IMR-90 (cell line): ENCODE measurements at regions not wholly inside any gene's neighbourhood (a gene's known extent, or its start where the extent isn't known, plus 50 kb on each side); places are given as distances from the start of the nearest gene placed in this dataset.

ENCODE experiments used
- ATAC-seq: fragments of 200-7000 bp; cut with Tn5 transposase; 2 replicates; pipeline ENCODE4 v1.9.1; 2020; ENCODE audit warnings: low read depth, mild to moderate bottlenecking, moderate library complexity
- BruUV-seq: library from RNA; stranded (reverse); fragments of 400-500 nt; replicated peaks from 2 replicates; lab custom pipeline; 2021; lab: Mats Ljungman, UMichigan
- CTCF ChIA-PET: fragments of 300-600 bp; formaldehyde crosslinking; extraction: SDS; loops from one replicate; lab custom pipeline; 2021; ENCODE audit warnings: antibody characterized with exemption; lab: Yijun Ruan, JAX
- POLR2A ChIA-PET: fragments of 300-600 bp; sonication (Branson Sonifier 250); formaldehyde crosslinking; loops from one replicate; lab custom pipeline; 2022; ENCODE audit warnings: antibody characterized with exemption; ENCODE audit not compliant: unreplicated experiment; lab: Charles Lee
- DNase-seq: peaks from one replicate; pipeline ENCODE4 v3.0.0; 2013
- H2AFZ ChIP-seq: replicated peaks from 2 replicates; pipeline ENCODE3; 2013; ENCODE audit warnings: low read length, mild to moderate bottlenecking; ENCODE audit not compliant: poor library complexity
- H2AK5ac ChIP-seq: 2 replicates; pipeline ENCODE4 v1.6.1; 2013; ENCODE audit warnings: low read depth, low read length, inconsistent platforms
- H2AK9ac ChIP-seq: replicated peaks from 2 replicates; pipeline ENCODE3; 2013; ENCODE audit warnings: mild to moderate bottlenecking, low read depth, low read length, moderate library complexity; ENCODE audit not compliant: poor library complexity
- H2BK120ac ChIP-seq: 2 replicates; pipeline ENCODE4 v1.6.1; 2013; ENCODE audit warnings: low read depth, low read length, inconsistent platforms
- H2BK15ac ChIP-seq: 3 replicates; pipeline ENCODE4 v1.6.1; 2013; ENCODE audit warnings: low read depth, low read length, inconsistent platforms
- H2BK20ac ChIP-seq: 2 replicates; pipeline ENCODE4 v1.6.1; 2013; ENCODE audit warnings: low read depth, mild to moderate bottlenecking, inconsistent platforms, low read length, moderate library complexity
- H2BK5ac ChIP-seq: 2 replicates; pipeline ENCODE4 v1.6.1; 2013; ENCODE audit warnings: mild to moderate bottlenecking, low read depth, low read length, inconsistent platforms; ENCODE audit not compliant: poor library complexity, severe bottlenecking
- H3K14ac ChIP-seq: replicated peaks from 2 replicates; pipeline ENCODE4 v1.6.1; 2013; ENCODE audit warnings: low read depth, low read length, inconsistent platforms
- H3K18ac ChIP-seq: 2 replicates; pipeline ENCODE4 v1.6.1; 2013; ENCODE audit warnings: low read depth, low read length, control low read depth
- H3K23ac ChIP-seq: 2 replicates; pipeline ENCODE4 v1.6.1; 2013; ENCODE audit warnings: low read depth, low read length, inconsistent platforms
- H3K27ac ChIP-seq: 2 replicates; pipeline ENCODE4 v1.5.1; 2013; ENCODE audit warnings: mild to moderate bottlenecking, control low read depth, low read length; ENCODE audit not compliant: insufficient read depth
- H3K27me3 ChIP-seq: 2 replicates; pipeline ENCODE4 v1.6.1; 2013; ENCODE audit warnings: low read length; ENCODE audit not compliant: control insufficient read depth, insufficient read depth
- H3K36me3 ChIP-seq: 2 replicates; pipeline ENCODE4 v1.6.1; 2013; ENCODE audit warnings: low read length, mixed read lengths; ENCODE audit not compliant: control insufficient read depth, insufficient read depth
- H3K4ac ChIP-seq: 2 replicates; pipeline ENCODE4 v1.6.1; 2013; ENCODE audit warnings: low read depth, low read length, inconsistent platforms
- H3K4me1 ChIP-seq: 2 replicates; pipeline ENCODE4 v1.6.1; 2013; ENCODE audit warnings: low read length, mixed read lengths; ENCODE audit not compliant: control insufficient read depth, insufficient read depth
- H3K4me2 ChIP-seq: 2 replicates; pipeline ENCODE4 v1.6.1; 2013; ENCODE audit warnings: low read depth, mild to moderate bottlenecking, control low read depth, low read length, moderate library complexity
- H3K4me3 ChIP-seq: 2 replicates; pipeline ENCODE4 v1.5.1; 2013; ENCODE audit warnings: low read depth, mild to moderate bottlenecking, control low read depth, low read length, moderate library complexity; ENCODE audit not compliant: insufficient read depth
- H3K56ac ChIP-seq: 2 replicates; pipeline ENCODE4 v1.6.1; 2013; ENCODE audit warnings: low read length, inconsistent platforms; ENCODE audit not compliant: insufficient read depth; ENCODE audit errors: extremely low read depth
- H3K79me1 ChIP-seq, 2 experiments: 2 replicates each; pipeline ENCODE4 v1.6.1; 2013; ENCODE audit warnings: low read length in 2 of 2, inconsistent platforms in 1 of 2, low read depth in 1 of 2
- H3K9ac ChIP-seq: 2 replicates; pipeline ENCODE4 v1.6.1; 2013; ENCODE audit warnings: low read depth, low read length, control low read depth
- H3K9me1 ChIP-seq: 2 replicates; pipeline ENCODE4 v1.6.1; 2013; ENCODE audit warnings: low read length, inconsistent platforms; ENCODE audit not compliant: insufficient read depth
- H3K9me3 ChIP-seq: 2 replicates; pipeline ENCODE4 v1.6.1; 2013; ENCODE audit warnings: low read length; ENCODE audit not compliant: control insufficient read depth, insufficient read depth
- H4K20me1 ChIP-seq: 2 replicates; pipeline ENCODE4 v1.6.1; 2013; ENCODE audit warnings: low read length, inconsistent platforms; ENCODE audit not compliant: insufficient read depth
- H4K5ac ChIP-seq: 2 replicates; pipeline ENCODE4 v1.6.1; 2013; ENCODE audit warnings: mild to moderate bottlenecking, low read depth, low read length, control low read depth
- H4K8ac ChIP-seq, 2 experiments: 2 replicates each; pipeline ENCODE4 v1.6.1; 2013; ENCODE audit warnings: low read depth in 2 of 2, low read length in 2 of 2, control low read depth in 1 of 2, inconsistent platforms in 1 of 2
- H4K91ac ChIP-seq: 2 replicates; pipeline ENCODE4 v1.6.1; 2013; ENCODE audit warnings: low read depth, low read length, inconsistent platforms; ENCODE audit not compliant: insufficient read depth
- CEBPB ChIP-seq: IDR thresholded peaks from 2 replicates; pipeline ENCODE4 v1.6.1; 2012; ENCODE audit warnings: low read depth, low read length, improper control_type of control experiment
- SMC3 ChIP-seq: fragments of 150-350 bp; IDR thresholded peaks from 2 replicates; pipeline ENCODE4 v1.6.1; 2016; ENCODE audit warnings: low read depth, mild to moderate bottlenecking, antibody characterized with exemption, low read length, moderate library complexity
- WGBS, 2 experiments: methylation state at CpG; one replicate each; pipeline versions ENCODE4 v1.1.5 to v1.1.7; 2013; ENCODE audit warnings: missing lambda C conversion rate in 2 of 2; ENCODE audit not compliant: insufficient read length in 1 of 2; ENCODE audit errors: extremely low coverage in 2 of 2; 5-methylcytosine and 5-hydroxymethylcytosine counted together
- dilution Hi-C: fragments of 300-500 bp; cut with HindIII; formaldehyde crosslinking; loops from one replicate; pipeline ENCODE4 v1.14.3; 2018; ENCODE audit warnings: low sequenced_read_pairs; ENCODE audit not compliant: unreplicated experiment
- in situ Hi-C: fragments of 300-500 bp; cut with MboI; formaldehyde crosslinking; loops from 3 replicates; pipeline ENCODE4 v1.14.3; 2019; ENCODE audit warnings: low sequenced_read_pairs, inconsistent platforms, mixed read lengths
- intact Hi-C: fragments of 100-400 bp; cut with micrococcal nuclease; formaldehyde crosslinking; loops from 2 replicates; pipeline ENCODE4 v1.10.0; 2022

GRCh38 chr7:43033369-43033768 is 79.1 kb upstream of the HECW1 start:
- POLR2A ChIA-PET: no interaction called here
- H3K9ac ChIP-seq: no peak overlapping the region
- no peak overlapping the region for H3K4ac ChIP-seq
- no peaks in the 10 kb centered on the region for H3K79me1 ChIP-seq
- dilution Hi-C loops (no loop called here), intact Hi-C loops (no loop called here), in situ Hi-C loops (no loop called here)
- H3K9me3 ChIP-seq: no peaks in the 10 kb centered on the region
- H2BK20ac ChIP-seq: no peak overlapping the region
- TF ChIP-seq CEBPB: no peak
- TF ChIP-seq SMC3: no peak
- no peak overlapping the region for H3K27ac ChIP-seq
- no peak overlapping the region for H2AK9ac ChIP-seq
- H4K5ac ChIP-seq: no peak overlapping the region
- no CpG with 5 or more reads among the region's 2 CpGs for WGBS, 2 experiments
- no peak overlapping the region for H2BK15ac ChIP-seq
- no peaks in the 10 kb centered on the region for H4K20me1 ChIP-seq
- CTCF ChIA-PET: no interaction called here
- no peak overlapping the region for H3K4me2 ChIP-seq
- H3K56ac ChIP-seq: no peak overlapping the region
- no peak overlapping the region for H2AK5ac ChIP-seq
- BruUV-seq: no TSS peak
- no peaks in the 10 kb centered on the region for H3K9me1 ChIP-seq
- H2AFZ ChIP-seq: no peak overlapping the region
- no peak overlapping the region for H3K4me3 ChIP-seq
- ATAC-seq (no peak), DNase-seq (no peak)
- no peaks in the 10 kb centered on the region; the same call in 1 of the 2 replicates for H3K4me1 ChIP-seq
- no peak overlapping the region for H3K23ac ChIP-seq
- H3K27me3 ChIP-seq: peaks cover 2% of the 10 kb centered on the region; the same call in 1 of the 2 replicates
- no peak overlapping the region for H4K8ac ChIP-seq
- H2BK120ac ChIP-seq: no peak overlapping the region
- H3K36me3 ChIP-seq: no peaks in the 10 kb centered on the region
- no peak overlapping the region for H2BK5ac ChIP-seq
- H3K14ac ChIP-seq: no peak overlapping the region
- no peak overlapping the region for H3K18ac ChIP-seq
- no peak overlapping the region for H4K91ac ChIP-seq
